CD4-positive, alpha-beta memory T cell (primary cell): ENCODE measurements at regions not wholly inside any gene's neighbourhood (a gene's known extent, or its start where the extent isn't known, plus 50 kb on each side); places are given as distances from the start of the nearest gene placed in this dataset.

ENCODE experiments used
- CTCF ChIA-PET: fragments of 350-600 bp; sonication (Branson Sonifier 250); formaldehyde crosslinking; loops from one replicate; lab custom pipeline; 2021; ENCODE audit warnings: inconsistent platforms; ENCODE audit not compliant: partially characterized antibody; lab: Charles Lee
- POLR2A ChIA-PET: fragments of 350-600 bp; sonication (Branson Sonifier 250); formaldehyde crosslinking; loops from one replicate; lab custom pipeline; 2021; ENCODE audit not compliant: partially characterized antibody; lab: Charles Lee
- DNase-seq, 5 donors: peaks; one replicate each; pipeline versions ENCODE4 v3.0.0 to v3.0.0-alpha.2; 2020 to 2022; ENCODE audit warnings: mixed read lengths in 1 of 5
- H3K27ac ChIP-seq: one replicate; pipeline ENCODE4 v1.7.0; 2013; ENCODE audit warnings: low read depth, low read length
- H3K27me3 ChIP-seq: 2 replicates; pipeline ENCODE4 v1.7.0; 2013; ENCODE audit warnings: mild to moderate bottlenecking, low read length, moderate library complexity; ENCODE audit not compliant: insufficient read depth
- H3K36me3 ChIP-seq: 2 replicates; pipeline ENCODE4 v1.7.0; 2013; ENCODE audit warnings: mild to moderate bottlenecking, low read length, moderate library complexity; ENCODE audit not compliant: insufficient read depth
- H3K4me1 ChIP-seq: 2 replicates; pipeline ENCODE4 v1.7.0; 2013; ENCODE audit warnings: mild to moderate bottlenecking, low read length, moderate library complexity; ENCODE audit not compliant: insufficient read depth
- H3K4me3 ChIP-seq, 2 donors: one replicate each; pipeline ENCODE4 v1.7.0; 2013; ENCODE audit warnings: low read length in 2 of 2, mild to moderate bottlenecking in 1 of 2
- H3K9me3 ChIP-seq, 2 donors: one replicate each; pipeline ENCODE4 v1.7.0; 2013; ENCODE audit warnings: low read length in 2 of 2, control low read depth in 1 of 2; ENCODE audit not compliant: control insufficient read depth in 1 of 2
- H3K27ac Mint-ChIP-seq, 7 donors: one replicate each; pipeline ENCODE4 v1.8.0; 2020 to 2021; ENCODE audit warnings: mixed read lengths in 7 of 7, mild to moderate bottlenecking in 6 of 7, inconsistent platforms in 3 of 7, moderate library complexity in 3 of 7
- H3K27me3 Mint-ChIP-seq, 2 donors: one replicate each; pipeline ENCODE4 v1.8.0; 2020 to 2021; ENCODE audit warnings: mixed read lengths in 2 of 2
- H3K36me3 Mint-ChIP-seq, 2 donors: one replicate each; pipeline ENCODE4 v1.8.0; 2020 to 2021; ENCODE audit warnings: mixed read lengths in 2 of 2, inconsistent platforms in 1 of 2, mild to moderate bottlenecking in 1 of 2
- H3K4me1 Mint-ChIP-seq, 4 donors: one replicate each; pipeline ENCODE4 v1.8.0; 2020 to 2021; ENCODE audit warnings: mixed read lengths in 4 of 4, mild to moderate bottlenecking in 1 of 4
- H3K4me3 Mint-ChIP-seq, 8 donors: one replicate each; pipeline ENCODE4 v1.8.0; 2020 to 2021; ENCODE audit warnings: mixed read lengths in 8 of 8, mild to moderate bottlenecking in 7 of 8, moderate library complexity in 6 of 8, inconsistent platforms in 3 of 8
- H3K9me3 Mint-ChIP-seq, 8 donors: one replicate each; pipeline ENCODE4 v1.8.0; 2020 to 2021; ENCODE audit warnings: mixed read lengths in 8 of 8, mild to moderate bottlenecking in 5 of 8, inconsistent platforms in 3 of 8, moderate library complexity in 1 of 8
- intact Hi-C: fragments of 100-400 bp; cut with micrococcal nuclease; formaldehyde crosslinking; loops from one replicate; pipeline ENCODE4 v1.15.1; 2023

GRCh38 chr2:219823574-219823973, 196.1 kb downstream of the SLC4A3 start:
- POLR2A ChIA-PET = no interaction called here
- H3K4me3 ChIP-seq = no peak overlapping the region
- H3K36me3 ChIP-seq = no peaks in the 10 kb centered on the region
- H3K9me3 ChIP-seq = no peaks in the 10 kb centered on the region
- no peak for DNase-seq
- intact Hi-C loops = no loop called here
- no peaks in the 10 kb centered on the region for H3K27me3 ChIP-seq
- Mint-ChIP-seq H3K4me3 (no peak overlapping the region), H3K27ac (peak overlapping the region in 1 of 7 donors; percentile 11), H3K27me3 (peaks cover 6 to 8% of the 10 kb centered on the region in 2 donors), H3K36me3 (no peaks in the 10 kb centered on the region), H3K9me3 (peaks cover 0 to 9% (median 3%) of the 10 kb centered on the region in 8 donors), H3K4me1 (no peaks in the 10 kb centered on the region)
- CTCF ChIA-PET = no interaction called here
- H3K4me1 ChIP-seq = no peaks in the 10 kb centered on the region
- no peak overlapping the region for H3K27ac ChIP-seq

GRCh38 chr2:219824996-219825395, 197.6 kb downstream of the SLC4A3 start:
- Histone ChIP-seq H3K27me3 (no peaks in the 10 kb centered on the region), H3K36me3 (no peaks in the 10 kb centered on the region), H3K27ac (no peak overlapping the region), H3K9me3 (no peaks in the 10 kb centered on the region), H3K4me3 (no peak overlapping the region), H3K4me1 (no peaks in the 10 kb centered on the region)
- Mint-ChIP-seq H3K4me1 (no peaks in the 10 kb centered on the region), H3K4me3 (no peak overlapping the region), H3K27ac (no peak overlapping the region), H3K9me3 (peaks cover 0 to 6% (median 0%) of the 10 kb centered on the region in 8 donors), H3K36me3 (no peaks in the 10 kb centered on the region), H3K27me3 (peaks cover 6% of the 10 kb centered on the region in 2 donors)
- intact Hi-C loops = no loop called here
- CTCF ChIA-PET = no interaction called here
- POLR2A ChIA-PET = no interaction called here
- no peak for DNase-seq

- Histone ChIP-seq H3K27ac (no peak overlapping the region), H3K27me3 (no peaks in the 10 kb centered on the region), H3K9me3 (no peaks in the 10 kb centered on the region), H3K4me1 (no peaks in the 10 kb centered on the region), H3K36me3 (no peaks in the 10 kb centered on the region), H3K4me3 (no peak overlapping the region)
- no peaks in the 10 kb centered on the region for H3K36me3 Mint-ChIP-seq
- CTCF ChIA-PET = no interaction called here
- peaks cover 2 to 3% of the 10 kb centered on the region in 2 donors for H3K27me3 Mint-ChIP-seq
- intact Hi-C loops = no loop called here
- H3K27ac Mint-ChIP-seq = no peak overlapping the region
- no peaks in the 10 kb centered on the region for H3K4me1 Mint-ChIP-seq
- H3K9me3 Mint-ChIP-seq = peaks cover 0 to 4% (median 0%) of the 10 kb centered on the region in 8 donors
- no peak for DNase-seq
- POLR2A ChIA-PET = no interaction called here
- no peak overlapping the region for H3K4me3 Mint-ChIP-seq
Observed at GRCh38 chr2:219828127-219828526, 200.7 kb downstream of the SLC4A3 start.

DNA sequence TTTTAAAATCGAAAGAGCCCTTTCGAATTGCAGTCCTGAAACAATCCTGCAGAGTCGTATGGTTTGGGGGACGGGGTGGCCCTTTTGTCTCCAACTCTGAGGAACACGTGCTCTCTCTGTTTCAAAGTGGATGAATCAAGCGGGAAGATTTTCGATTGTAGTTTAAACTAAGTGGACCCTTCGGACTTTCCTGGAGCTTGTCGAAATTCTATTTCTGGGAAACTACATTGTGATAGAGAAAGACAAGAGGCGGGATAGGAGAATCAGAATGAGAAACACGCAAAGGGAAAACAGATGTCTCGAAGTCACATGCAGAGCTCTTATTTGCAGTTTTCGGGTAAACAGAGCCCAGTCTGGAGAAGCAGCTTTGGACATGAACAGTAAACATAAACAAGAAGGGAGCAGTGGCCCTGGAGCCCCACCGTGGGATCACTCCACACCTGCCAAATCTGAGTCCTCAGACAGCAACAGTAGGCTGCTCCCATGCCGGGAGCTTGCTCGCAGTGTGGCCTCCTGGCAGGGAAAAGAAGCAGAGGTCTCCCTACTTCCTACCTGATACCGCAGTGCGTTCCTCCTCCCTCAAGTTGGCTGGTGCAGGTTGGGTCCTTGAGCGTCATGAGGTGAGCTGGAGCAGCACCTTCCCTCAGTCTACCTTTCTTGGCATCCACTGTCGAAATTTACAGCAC, 202.4 kb downstream of the SLC4A3 start:
- Mint-ChIP-seq H3K4me3 (no peak overlapping the region), H3K27me3 (no peaks in the 10 kb centered on the region), H3K4me1 (no peaks in the 10 kb centered on the region), H3K36me3 (no peaks in the 10 kb centered on the region), H3K9me3 (peaks cover 0 to 3% (median 0%) of the 10 kb centered on the region in 8 donors), H3K27ac (no peak overlapping the region)
- intact Hi-C loops = no loop called here
- no peaks in the 10 kb centered on the region for H3K27me3 ChIP-seq
- no peak overlapping the region for H3K4me3 ChIP-seq
- no peaks in the 10 kb centered on the region for H3K9me3 ChIP-seq
- H3K27ac ChIP-seq = no peak overlapping the region
- CTCF ChIA-PET = no interaction called here
- POLR2A ChIA-PET = no interaction called here
- DNase-seq = no peak
- no peaks in the 10 kb centered on the region for H3K4me1 ChIP-seq
- H3K36me3 ChIP-seq = no peaks in the 10 kb centered on the region

GRCh38 chr2:219830353-219830738, 202.9 kb downstream of the SLC4A3 start:
- intact Hi-C loops = no loop called here
- H3K27ac ChIP-seq = no peak overlapping the region
- POLR2A ChIA-PET = no interaction called here
- DNase-seq = no peak
- CTCF ChIA-PET = no interaction called here
- H3K4me3 ChIP-seq = no peak overlapping the region
- Mint-ChIP-seq H3K4me1 (no peaks in the 10 kb centered on the region), H3K4me3 (no peak overlapping the region), H3K36me3 (no peaks in the 10 kb centered on the region), H3K27me3 (peaks cover 0 to 3% of the 10 kb centered on the region in 2 donors), H3K27ac (no peak overlapping the region), H3K9me3 (peaks cover 0 to 3% (median 0%) of the 10 kb centered on the region in 8 donors)
- H3K36me3 ChIP-seq = no peaks in the 10 kb centered on the region
- H3K27me3 ChIP-seq = no peaks in the 10 kb centered on the region
- no peaks in the 10 kb centered on the region for H3K4me1 ChIP-seq
- H3K9me3 ChIP-seq = no peaks in the 10 kb centered on the region

DNA sequence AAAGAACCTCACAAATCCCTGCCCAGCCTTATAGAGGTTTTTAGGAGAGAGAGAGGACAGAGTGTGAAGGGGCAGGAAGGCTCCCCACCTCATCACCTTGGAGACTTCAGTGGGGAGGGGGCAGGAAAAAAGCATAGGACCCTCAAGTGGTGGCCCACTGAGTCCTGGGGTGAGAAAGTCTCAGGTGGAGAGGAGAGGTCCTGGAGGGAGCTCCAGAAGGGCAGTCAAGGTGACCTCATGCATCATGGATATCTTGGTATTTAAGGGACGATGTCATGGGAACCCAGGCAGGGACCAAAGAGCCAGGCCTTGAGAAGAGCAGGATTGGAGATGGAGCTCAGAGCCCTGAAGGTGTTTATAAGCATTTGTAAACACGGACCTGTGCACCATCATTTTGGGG, 204.5 kb downstream of the SLC4A3 start:
- Histone ChIP-seq H3K4me1 (no peaks in the 10 kb centered on the region), H3K27ac (no peak overlapping the region), H3K27me3 (no peaks in the 10 kb centered on the region), H3K36me3 (no peaks in the 10 kb centered on the region), H3K9me3 (no peaks in the 10 kb centered on the region), H3K4me3 (no peak overlapping the region)
- Mint-ChIP-seq H3K36me3 (no peaks in the 10 kb centered on the region), H3K9me3 (peaks cover 0 to 3% (median 0%) of the 10 kb centered on the region in 8 donors), H3K4me3 (no peak overlapping the region), H3K27me3 (peaks cover 0 to 3% of the 10 kb centered on the region in 2 donors), H3K4me1 (no peaks in the 10 kb centered on the region), H3K27ac (no peak overlapping the region)
- intact Hi-C loops = no loop called here
- ChIA-PET CTCF (no interaction called here), POLR2A (no interaction called here)
- DNase-seq = no peak

GRCh38 chr2:219832904-219833303, 205.5 kb downstream of the SLC4A3 start:
- H3K36me3 ChIP-seq = no peaks in the 10 kb centered on the region
- peaks cover 0 to 3% of the 10 kb centered on the region in 2 donors for H3K27me3 Mint-ChIP-seq
- peaks cover 0 to 3% (median 0%) of the 10 kb centered on the region in 8 donors for H3K9me3 Mint-ChIP-seq
- H3K9me3 ChIP-seq = no peaks in the 10 kb centered on the region
- no peaks in the 10 kb centered on the region for H3K27me3 ChIP-seq
- H3K4me1 ChIP-seq = no peaks in the 10 kb centered on the region
- no peak overlapping the region for H3K4me3 ChIP-seq
- no peaks in the 10 kb centered on the region for H3K4me1 Mint-ChIP-seq
- no peak overlapping the region for H3K27ac Mint-ChIP-seq
- ChIA-PET POLR2A (no interaction called here), CTCF (no interaction called here)
- H3K4me3 Mint-ChIP-seq = no peak overlapping the region
- intact Hi-C loops = no loop called here
- DNase-seq = no peak
- H3K27ac ChIP-seq = no peak overlapping the region
- H3K36me3 Mint-ChIP-seq = no peaks in the 10 kb centered on the region
